ENCODE measurements at regions not wholly inside any gene's neighbourhood (a gene's known extent, or its start where the extent isn't known, plus 50 kb on each side); places are given as distances from the start of the nearest gene placed in this dataset.

- TF ChIP-seq EP300 (IDR thresholded peaks at IDR 0.05) = no peak
- TF ChIP-seq CTCF (IDR thresholded peaks at IDR 0.05) = peak; percentile 42 to 66 (median 61)
These were observed 66.5 kb downstream of the GGTLC2 start for GRCh38 chr22:22710719-22711531.

Data from ovary (tissue), 3 donors.